ENCODE measurements at regions not wholly inside any gene's neighbourhood (a gene's known extent, or its start where the extent isn't known, plus 50 kb on each side); places are given as distances from the start of the nearest gene placed in this dataset.

DNA sequence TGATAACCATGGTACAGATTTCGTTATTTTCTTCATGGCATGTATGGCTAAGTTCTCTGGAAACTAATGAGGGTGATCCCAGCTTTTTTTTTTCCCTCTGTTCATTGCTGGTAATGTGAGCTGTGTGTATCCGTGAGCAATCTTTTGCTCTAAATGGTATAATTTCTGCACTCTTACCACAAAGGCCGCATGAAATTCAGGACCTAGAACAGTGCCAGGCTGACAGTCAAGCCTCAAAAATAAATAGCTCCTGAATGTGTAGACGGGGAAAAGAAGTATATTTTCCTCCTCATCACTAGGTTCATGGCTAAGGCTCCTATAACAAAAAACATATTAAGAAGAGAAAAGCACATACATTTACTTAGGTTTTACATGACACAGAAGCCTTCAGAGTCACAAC, 140.2 kb upstream of the RMST start:
- H3K9ac ChIP-seq (ENCODE audit: low read length), result no peak overlapping the region
- no peak overlapping the region for H2AFZ ChIP-seq (ENCODE audit: low read depth, low read length, poor library complexity, severe bottlenecking)
- DNase-seq (ENCODE audit: low read depth, low spot score) (no peak), ATAC-seq (no peak)
- no peaks in the 10 kb centered on the region for H3K79me2 ChIP-seq (ENCODE audit: insufficient read depth, low read length)
- no TSS peak for BruUV-seq (replicated peaks)
- no peaks in the 10 kb centered on the region for H4K20me1 ChIP-seq (ENCODE audit: insufficient read depth)
- H3K4me3 ChIP-seq (replicated peaks in 1 of 2; ENCODE audit: low read depth in 1 of 2, low read length in 2 of 2), result no peak overlapping the region
- ChIA-PET POLR2A (no interaction called here), RAD21 (ENCODE audit: low non-redundant PET in 1 of 2, low total read pairs in 2 of 2, uncharacterized antibody in 2 of 2, unreplicated experiment in 2 of 2) (no interaction called here), CTCF (no interaction called here)
- intact Hi-C loops (cut with micrococcal nuclease), result no loop called here
- H3K9me3 ChIP-seq (ENCODE audit: control insufficient read depth in 1 of 2, insufficient read depth in 1 of 2, low read depth in 1 of 2, low read length in 2 of 2), result no peaks in the 10 kb centered on the region
- no peak overlapping the region for H3K27ac ChIP-seq (ENCODE audit: low read depth, low read length)
- H3K27me3 ChIP-seq (ENCODE audit: insufficient read depth, low read length), result peaks cover 36% of the 10 kb centered on the region
- H3K4me2 ChIP-seq (ENCODE audit: low read length), result no peak overlapping the region
- no peaks in the 10 kb centered on the region for H3K36me3 ChIP-seq (ENCODE audit: control insufficient read depth in 1 of 2, insufficient read depth in 2 of 2, low read length in 2 of 2)
- no peaks in the 10 kb centered on the region for H3K9me2 ChIP-seq (ENCODE audit: insufficient read depth)
- TF ChIP-seq POLR2A (IDR thresholded peaks at IDR 0.05; ENCODE audit: borderline replicate concordance, extremely low read depth, insufficient read depth, insufficient read length), result no peak
- no peak for TF ChIP-seq FOSL1 (IDR thresholded peaks at IDR 0.05; ENCODE audit: low read depth)
- no peak for TF ChIP-seq ELF1 (IDR thresholded peaks at IDR 0.05; ENCODE audit: borderline replicate concordance, low read depth)
- no peak for TF ChIP-seq CEBPB (IDR thresholded peaks at IDR 0.05; ENCODE audit: low read depth)
- TF ChIP-seq SIN3A (IDR thresholded peaks at IDR 0.05; ENCODE audit: low read depth), result no peak
- TF ChIP-seq ZFX (IDR thresholded peaks at IDR 0.05), result no peak
- TF ChIP-seq CBX3 (IDR thresholded peaks at IDR 0.05; ENCODE audit: low read depth), result no peak
- no peak for TF ChIP-seq SP1 (IDR thresholded peaks at IDR 0.05; ENCODE audit: low read depth)
- no peak for TF ChIP-seq EZH2phosphoT487 (IDR thresholded peaks at IDR 0.05; ENCODE audit: borderline replicate concordance)
- TF ChIP-seq, protein P1, sequence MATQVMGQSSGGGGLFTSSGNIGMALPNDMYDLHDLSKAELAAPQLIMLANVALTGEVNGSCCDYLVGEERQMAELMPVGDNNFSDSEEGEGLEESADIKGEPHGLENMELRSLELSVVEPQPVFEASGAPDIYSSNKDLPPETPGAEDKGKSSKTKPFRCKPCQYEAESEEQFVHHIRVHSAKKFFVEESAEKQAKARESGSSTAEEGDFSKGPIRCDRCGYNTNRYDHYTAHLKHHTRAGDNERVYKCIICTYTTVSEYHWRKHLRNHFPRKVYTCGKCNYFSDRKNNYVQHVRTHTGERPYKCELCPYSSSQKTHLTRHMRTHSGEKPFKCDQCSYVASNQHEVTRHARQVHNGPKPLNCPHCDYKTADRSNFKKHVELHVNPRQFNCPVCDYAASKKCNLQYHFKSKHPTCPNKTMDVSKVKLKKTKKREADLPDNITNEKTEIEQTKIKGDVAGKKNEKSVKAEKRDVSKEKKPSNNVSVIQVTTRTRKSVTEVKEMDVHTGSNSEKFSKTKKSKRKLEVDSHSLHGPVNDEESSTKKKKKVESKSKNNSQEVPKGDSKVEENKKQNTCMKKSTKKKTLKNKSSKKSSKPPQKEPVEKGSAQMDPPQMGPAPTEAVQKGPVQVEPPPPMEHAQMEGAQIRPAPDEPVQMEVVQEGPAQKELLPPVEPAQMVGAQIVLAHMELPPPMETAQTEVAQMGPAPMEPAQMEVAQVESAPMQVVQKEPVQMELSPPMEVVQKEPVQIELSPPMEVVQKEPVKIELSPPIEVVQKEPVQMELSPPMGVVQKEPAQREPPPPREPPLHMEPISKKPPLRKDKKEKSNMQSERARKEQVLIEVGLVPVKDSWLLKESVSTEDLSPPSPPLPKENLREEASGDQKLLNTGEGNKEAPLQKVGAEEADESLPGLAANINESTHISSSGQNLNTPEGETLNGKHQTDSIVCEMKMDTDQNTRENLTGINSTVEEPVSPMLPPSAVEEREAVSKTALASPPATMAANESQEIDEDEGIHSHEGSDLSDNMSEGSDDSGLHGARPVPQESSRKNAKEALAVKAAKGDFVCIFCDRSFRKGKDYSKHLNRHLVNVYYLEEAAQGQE (IDR thresholded peaks at IDR 0.05; ENCODE audit: low read depth), result no peak
- no peak for TF ChIP-seq SRF (IDR thresholded peaks at IDR 0.05; ENCODE audit: low read depth)
- TF ChIP-seq YY1 (IDR thresholded peaks at IDR 0.05; ENCODE audit: extremely low read depth, insufficient replicate concordance, low read depth, low read length), result no peak
- TF ChIP-seq, protein P2, sequence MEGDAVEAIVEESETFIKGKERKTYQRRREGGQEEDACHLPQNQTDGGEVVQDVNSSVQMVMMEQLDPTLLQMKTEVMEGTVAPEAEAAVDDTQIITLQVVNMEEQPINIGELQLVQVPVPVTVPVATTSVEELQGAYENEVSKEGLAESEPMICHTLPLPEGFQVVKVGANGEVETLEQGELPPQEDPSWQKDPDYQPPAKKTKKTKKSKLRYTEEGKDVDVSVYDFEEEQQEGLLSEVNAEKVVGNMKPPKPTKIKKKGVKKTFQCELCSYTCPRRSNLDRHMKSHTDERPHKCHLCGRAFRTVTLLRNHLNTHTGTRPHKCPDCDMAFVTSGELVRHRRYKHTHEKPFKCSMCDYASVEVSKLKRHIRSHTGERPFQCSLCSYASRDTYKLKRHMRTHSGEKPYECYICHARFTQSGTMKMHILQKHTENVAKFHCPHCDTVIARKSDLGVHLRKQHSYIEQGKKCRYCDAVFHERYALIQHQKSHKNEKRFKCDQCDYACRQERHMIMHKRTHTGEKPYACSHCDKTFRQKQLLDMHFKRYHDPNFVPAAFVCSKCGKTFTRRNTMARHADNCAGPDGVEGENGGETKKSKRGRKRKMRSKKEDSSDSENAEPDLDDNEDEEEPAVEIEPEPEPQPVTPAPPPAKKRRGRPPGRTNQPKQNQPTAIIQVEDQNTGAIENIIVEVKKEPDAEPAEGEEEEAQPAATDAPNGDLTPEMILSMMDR (IDR thresholded peaks at IDR 0.05 in 2 of 3, conservative IDR thresholded peaks at IDR 0.05 in 1 of 3; ENCODE audit: borderline replicate concordance in 1 of 3, insufficient read depth in 1 of 3, low read depth in 2 of 3, low read length in 2 of 3), result no peak
- TF ChIP-seq, protein P3, sequence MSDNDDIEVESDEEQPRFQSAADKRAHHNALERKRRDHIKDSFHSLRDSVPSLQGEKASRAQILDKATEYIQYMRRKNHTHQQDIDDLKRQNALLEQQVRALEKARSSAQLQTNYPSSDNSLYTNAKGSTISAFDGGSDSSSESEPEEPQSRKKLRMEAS (IDR thresholded peaks at IDR 0.05), result no peak
- TF ChIP-seq, protein P4, sequence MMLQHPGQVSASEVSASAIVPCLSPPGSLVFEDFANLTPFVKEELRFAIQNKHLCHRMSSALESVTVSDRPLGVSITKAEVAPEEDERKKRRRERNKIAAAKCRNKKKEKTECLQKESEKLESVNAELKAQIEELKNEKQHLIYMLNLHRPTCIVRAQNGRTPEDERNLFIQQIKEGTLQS (IDR thresholded peaks at IDR 0.05), result no peak
- no peak for TF ChIP-seq TCF7L2 (IDR thresholded peaks at IDR 0.05; ENCODE audit: borderline replicate concordance, extremely low read depth, insufficient read depth, insufficient read length)
- no peak for TF ChIP-seq ZNF274 (IDR thresholded peaks at IDR 0.05; ENCODE audit: low read depth, low read length)
- TF ChIP-seq JUND (IDR thresholded peaks at IDR 0.05), result no peak
- TF ChIP-seq RAD21 (IDR thresholded peaks at IDR 0.05; ENCODE audit: low read depth), result no peak
- no peak for TF ChIP-seq EZH2 (IDR thresholded peaks at IDR 0.05)
- no peaks in the 10 kb centered on the region for H3K4me1 ChIP-seq (ENCODE audit: control insufficient read depth in 1 of 2, insufficient read depth in 2 of 2, low read length in 2 of 2)

Measured in HCT116 (cell line).